Neural cell (in vitro differentiated cells): ENCODE measurements at regions not wholly inside any gene's neighbourhood (a gene's known extent, or its start where the extent isn't known, plus 50 kb on each side); places are given as distances from the start of the nearest gene placed in this dataset.

Source experiments
- H2AFZ ChIP-seq: fragments of 200-600, 300-800 bp; sonication (generic), shearing (Covaris generic); 2 replicates; pipeline ENCODE4 v1.6.0; 2014; ENCODE audit warnings: low read depth, mild to moderate bottlenecking, antibody characterized with exemption, low read length, moderate library complexity
- H3F3A ChIP-seq: fragments of 200-600 bp; shearing (Covaris generic); 2 replicates; pipeline ENCODE4 v1.6.1; 2016; ENCODE audit warnings: mild to moderate bottlenecking, moderate library complexity, mixed read lengths, antibody characterized with exemption, low read length; ENCODE audit not compliant: insufficient read depth, poor library complexity, severe bottlenecking
- H3K27ac ChIP-seq: fragments of 200-600, 300-800 bp; sonication (generic), shearing (Covaris generic); 2 replicates; pipeline ENCODE4 v1.5.1; 2014; ENCODE audit warnings: mild to moderate bottlenecking, low read length, moderate library complexity
- H3K27me3 ChIP-seq: fragments of 300-800, 200-600 bp; sonication (generic), shearing (Covaris generic); 2 replicates; pipeline ENCODE4 v1.6.0; 2014; ENCODE audit warnings: mild to moderate bottlenecking, low read depth, low read length, moderate library complexity; ENCODE audit not compliant: insufficient read depth
- H3K36me3 ChIP-seq: fragments of 300-800, 200-600 bp; sonication (generic), shearing (Covaris generic); 2 replicates; pipeline ENCODE4 v1.5.1; 2014; ENCODE audit warnings: mild to moderate bottlenecking, antibody characterized with exemption, low read length, moderate library complexity; ENCODE audit not compliant: insufficient read depth
- H3K4me2 ChIP-seq: fragments of 300-800, 200-600 bp; sonication (generic), shearing (Covaris generic); 2 replicates; pipeline ENCODE4 v1.6.0; 2014; ENCODE audit warnings: mild to moderate bottlenecking, low read length
- H3K4me3 ChIP-seq: fragments of 300-800, 200-600 bp; sonication (generic), shearing (Covaris generic); 2 replicates; pipeline ENCODE4 v1.5.1; 2014; ENCODE audit warnings: mild to moderate bottlenecking, low read length, moderate library complexity
- H3K79me2 ChIP-seq: fragments of 200-600 bp; shearing (Covaris generic); replicated peaks from 2 replicates; pipeline ENCODE4 v1.6.0; 2014; ENCODE audit warnings: mild to moderate bottlenecking, low read length, moderate library complexity; ENCODE audit not compliant: insufficient read depth
- H3K9ac ChIP-seq: fragments of 300-800, 200-600 bp; sonication (generic), shearing (Covaris generic); 2 replicates; pipeline ENCODE4 v1.6.1; 2016; ENCODE audit warnings: mild to moderate bottlenecking, low read length, mixed read lengths
- H3K9me2 ChIP-seq: fragments of 200-600 bp; shearing (Covaris generic); 2 replicates; pipeline ENCODE4 v1.6.1; 2016; ENCODE audit warnings: mild to moderate bottlenecking, low read length, mixed read lengths; ENCODE audit not compliant: insufficient read depth
- H3K9me3 ChIP-seq: fragments of 200-600, 300-800 bp; sonication (generic), shearing (Covaris generic); 2 replicates; pipeline ENCODE4 v1.6.1; 2016; ENCODE audit warnings: mild to moderate bottlenecking, mixed run types, low read length, moderate library complexity, mixed read lengths
- H4K20me1 ChIP-seq: fragments of 200-600 bp; shearing (Covaris generic); 2 replicates; pipeline ENCODE4 v1.6.1; 2016; ENCODE audit warnings: mild to moderate bottlenecking, mixed run types; ENCODE audit not compliant: insufficient read depth
- EP300 ChIP-seq: fragments of 450-650 bp; conservative IDR thresholded peaks from 2 replicates; pipeline ENCODE4 v1.6.1; 2014; ENCODE audit warnings: antibody characterized with exemption, mild to moderate bottlenecking, moderate library complexity; ENCODE audit not compliant: poor library complexity, severe bottlenecking
- EZH2 ChIP-seq: fragments of 200-600, 300-800 bp; shearing (Covaris generic), sonication (generic); IDR thresholded peaks from 2 replicates; pipeline ENCODE4 v1.6.1; 2014; ENCODE audit warnings: antibody characterized with exemption, low read length, borderline replicate concordance, mild to moderate bottlenecking; ENCODE audit not compliant: insufficient read depth, poor library complexity, severe bottlenecking
- MXI1 ChIP-seq: fragments of 450-650 bp; conservative IDR thresholded peaks from 2 replicates; pipeline ENCODE4 v1.6.1; 2014; ENCODE audit warnings: antibody characterized with exemption, mild to moderate bottlenecking; ENCODE audit not compliant: poor library complexity, severe bottlenecking
- POLR2AphosphoS5 ChIP-seq: IDR thresholded peaks from 2 replicates; pipeline ENCODE4 v1.6.1; 2012
- RAD21 ChIP-seq: fragments of 450-650 bp; conservative IDR thresholded peaks from 2 replicates; pipeline ENCODE4 v1.6.1; 2014; ENCODE audit warnings: antibody characterized with exemption, mild to moderate bottlenecking, moderate library complexity
- SMC3 ChIP-seq: fragments of 450-650 bp; conservative IDR thresholded peaks from 2 replicates; pipeline ENCODE4 v1.6.1; 2014; ENCODE audit warnings: antibody characterized with exemption, mild to moderate bottlenecking, moderate library complexity; ENCODE audit not compliant: poor library complexity
- TAF1 ChIP-seq: IDR thresholded peaks from 2 replicates; pipeline ENCODE4 v1.6.1; 2012; ENCODE audit warnings: low read depth
- TF ChIP-seq, protein P1 (sequence below): fragments of 450-650 bp; IDR thresholded peaks from 2 replicates; pipeline ENCODE4 v1.5.1; 2014; ENCODE audit warnings: antibody characterized with exemption, mild to moderate bottlenecking, moderate library complexity; ENCODE audit not compliant: poor library complexity, severe bottlenecking
- TF ChIP-seq, protein P2 (sequence below): IDR thresholded peaks from 2 replicates; pipeline ENCODE4 v1.6.1; 2012; ENCODE audit warnings: borderline replicate concordance

DNA sequence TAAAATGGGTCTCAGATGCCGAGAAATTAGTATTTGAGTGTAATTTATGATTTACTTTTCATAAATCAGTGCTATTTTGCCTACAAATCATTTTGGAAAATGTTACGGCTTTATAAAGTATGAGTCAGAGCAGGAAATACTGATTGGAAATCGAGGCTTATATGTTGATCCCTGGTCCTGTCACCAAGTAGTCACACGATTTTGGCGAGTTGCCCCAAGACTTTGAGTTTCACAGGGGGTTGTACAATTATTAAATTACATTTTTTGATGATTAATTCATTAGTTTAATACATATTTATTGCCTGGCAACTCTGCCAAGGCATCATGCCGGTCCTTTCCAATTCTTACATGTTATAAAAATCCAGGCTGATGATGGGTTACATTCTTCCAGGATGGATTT, 443.9 kb upstream of the KLF4 start:
- no peak overlapping the region for H3K9ac ChIP-seq
- no peaks in the 10 kb centered on the region for H3K27me3 ChIP-seq
- H3K27ac ChIP-seq = no peak overlapping the region
- H3K9me2 ChIP-seq = no peaks in the 10 kb centered on the region
- no peaks in the 10 kb centered on the region for H3K9me3 ChIP-seq
- TF ChIP-seq SMC3 (no peak), POLR2AphosphoS5 (no peak), EP300 (no peak), TAF1 (no peak), RAD21 (no peak), EZH2 (no peak), MXI1 (no peak)
- TF ChIP-seq, protein P1, sequence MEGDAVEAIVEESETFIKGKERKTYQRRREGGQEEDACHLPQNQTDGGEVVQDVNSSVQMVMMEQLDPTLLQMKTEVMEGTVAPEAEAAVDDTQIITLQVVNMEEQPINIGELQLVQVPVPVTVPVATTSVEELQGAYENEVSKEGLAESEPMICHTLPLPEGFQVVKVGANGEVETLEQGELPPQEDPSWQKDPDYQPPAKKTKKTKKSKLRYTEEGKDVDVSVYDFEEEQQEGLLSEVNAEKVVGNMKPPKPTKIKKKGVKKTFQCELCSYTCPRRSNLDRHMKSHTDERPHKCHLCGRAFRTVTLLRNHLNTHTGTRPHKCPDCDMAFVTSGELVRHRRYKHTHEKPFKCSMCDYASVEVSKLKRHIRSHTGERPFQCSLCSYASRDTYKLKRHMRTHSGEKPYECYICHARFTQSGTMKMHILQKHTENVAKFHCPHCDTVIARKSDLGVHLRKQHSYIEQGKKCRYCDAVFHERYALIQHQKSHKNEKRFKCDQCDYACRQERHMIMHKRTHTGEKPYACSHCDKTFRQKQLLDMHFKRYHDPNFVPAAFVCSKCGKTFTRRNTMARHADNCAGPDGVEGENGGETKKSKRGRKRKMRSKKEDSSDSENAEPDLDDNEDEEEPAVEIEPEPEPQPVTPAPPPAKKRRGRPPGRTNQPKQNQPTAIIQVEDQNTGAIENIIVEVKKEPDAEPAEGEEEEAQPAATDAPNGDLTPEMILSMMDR = no peak
- TF ChIP-seq, protein P2, sequence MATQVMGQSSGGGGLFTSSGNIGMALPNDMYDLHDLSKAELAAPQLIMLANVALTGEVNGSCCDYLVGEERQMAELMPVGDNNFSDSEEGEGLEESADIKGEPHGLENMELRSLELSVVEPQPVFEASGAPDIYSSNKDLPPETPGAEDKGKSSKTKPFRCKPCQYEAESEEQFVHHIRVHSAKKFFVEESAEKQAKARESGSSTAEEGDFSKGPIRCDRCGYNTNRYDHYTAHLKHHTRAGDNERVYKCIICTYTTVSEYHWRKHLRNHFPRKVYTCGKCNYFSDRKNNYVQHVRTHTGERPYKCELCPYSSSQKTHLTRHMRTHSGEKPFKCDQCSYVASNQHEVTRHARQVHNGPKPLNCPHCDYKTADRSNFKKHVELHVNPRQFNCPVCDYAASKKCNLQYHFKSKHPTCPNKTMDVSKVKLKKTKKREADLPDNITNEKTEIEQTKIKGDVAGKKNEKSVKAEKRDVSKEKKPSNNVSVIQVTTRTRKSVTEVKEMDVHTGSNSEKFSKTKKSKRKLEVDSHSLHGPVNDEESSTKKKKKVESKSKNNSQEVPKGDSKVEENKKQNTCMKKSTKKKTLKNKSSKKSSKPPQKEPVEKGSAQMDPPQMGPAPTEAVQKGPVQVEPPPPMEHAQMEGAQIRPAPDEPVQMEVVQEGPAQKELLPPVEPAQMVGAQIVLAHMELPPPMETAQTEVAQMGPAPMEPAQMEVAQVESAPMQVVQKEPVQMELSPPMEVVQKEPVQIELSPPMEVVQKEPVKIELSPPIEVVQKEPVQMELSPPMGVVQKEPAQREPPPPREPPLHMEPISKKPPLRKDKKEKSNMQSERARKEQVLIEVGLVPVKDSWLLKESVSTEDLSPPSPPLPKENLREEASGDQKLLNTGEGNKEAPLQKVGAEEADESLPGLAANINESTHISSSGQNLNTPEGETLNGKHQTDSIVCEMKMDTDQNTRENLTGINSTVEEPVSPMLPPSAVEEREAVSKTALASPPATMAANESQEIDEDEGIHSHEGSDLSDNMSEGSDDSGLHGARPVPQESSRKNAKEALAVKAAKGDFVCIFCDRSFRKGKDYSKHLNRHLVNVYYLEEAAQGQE = no peak
- no peaks in the 10 kb centered on the region for H3F3A ChIP-seq
- no peaks in the 10 kb centered on the region for H3K79me2 ChIP-seq
- no peaks in the 10 kb centered on the region for H3K36me3 ChIP-seq
- no peak overlapping the region for H3K4me3 ChIP-seq
- no peaks in the 10 kb centered on the region for H4K20me1 ChIP-seq
- no peak overlapping the region for H2AFZ ChIP-seq
- H3K4me2 ChIP-seq = no peak overlapping the region

DNA sequence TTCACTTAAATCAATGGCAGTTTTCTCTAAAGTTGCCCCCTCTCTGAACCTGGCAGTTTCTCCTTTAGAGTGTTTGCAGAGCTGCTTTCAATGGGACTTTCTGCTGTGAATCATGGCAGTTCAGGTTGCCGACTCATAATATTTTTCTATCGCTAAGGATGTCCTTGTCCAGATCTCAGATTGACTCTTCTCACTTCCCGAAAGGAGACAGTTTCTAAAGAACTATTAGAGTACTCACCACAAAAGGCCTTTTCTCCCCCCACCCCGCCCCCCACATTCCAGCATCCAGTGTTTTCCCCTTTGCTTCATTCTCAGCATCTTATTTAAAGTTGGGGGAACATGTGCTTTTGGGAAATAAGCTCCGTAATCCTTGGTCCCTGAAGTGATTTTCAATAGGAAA, 443.5 kb upstream of the KLF4 start:
- Histone ChIP-seq H3K9ac (no peak overlapping the region), H3K4me3 (no peak overlapping the region), H2AFZ (no peak overlapping the region), H3K36me3 (no peaks in the 10 kb centered on the region), H3K79me2 (no peaks in the 10 kb centered on the region), H3K27me3 (no peaks in the 10 kb centered on the region), H3F3A (no peaks in the 10 kb centered on the region), H3K9me2 (no peaks in the 10 kb centered on the region), H3K4me2 (no peak overlapping the region), H4K20me1 (no peaks in the 10 kb centered on the region), H3K27ac (no peak overlapping the region), H3K9me3 (no peaks in the 10 kb centered on the region)
- TF ChIP-seq SMC3 (no peak), POLR2AphosphoS5 (no peak), MXI1 (no peak), RAD21 (no peak), EZH2 (no peak), EP300 (no peak), TAF1 (no peak)
- TF ChIP-seq, protein P2 = no peak
- TF ChIP-seq, protein P1 = no peak
